ENCODE measurements at regions not wholly inside any gene's neighbourhood (a gene's known extent, or its start where the extent isn't known, plus 50 kb on each side); places are given as distances from the start of the nearest gene placed in this dataset.

DNA sequence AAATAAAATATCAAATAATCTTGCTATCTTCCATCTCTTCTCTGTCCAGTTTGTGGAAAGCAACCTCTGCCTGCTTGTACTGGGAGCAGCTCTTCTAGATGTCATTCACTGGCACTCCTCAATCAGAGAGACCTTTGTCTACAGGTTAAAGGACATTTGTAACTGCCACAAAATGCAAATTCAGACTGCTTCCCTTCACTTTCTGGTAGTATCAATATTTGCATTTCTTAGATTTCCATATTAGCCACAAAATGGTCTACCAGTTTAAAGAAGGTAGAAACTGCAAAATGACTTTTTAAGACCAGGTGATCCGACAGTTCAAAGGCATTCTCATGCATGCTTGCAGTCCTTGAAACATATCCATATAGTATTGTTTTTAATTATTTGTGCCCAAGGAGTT lies 51.7 kb upstream of the RCN1 start:
- no peak for DNase-seq (ENCODE audit: low read depth in 2 of 2)

DNA sequence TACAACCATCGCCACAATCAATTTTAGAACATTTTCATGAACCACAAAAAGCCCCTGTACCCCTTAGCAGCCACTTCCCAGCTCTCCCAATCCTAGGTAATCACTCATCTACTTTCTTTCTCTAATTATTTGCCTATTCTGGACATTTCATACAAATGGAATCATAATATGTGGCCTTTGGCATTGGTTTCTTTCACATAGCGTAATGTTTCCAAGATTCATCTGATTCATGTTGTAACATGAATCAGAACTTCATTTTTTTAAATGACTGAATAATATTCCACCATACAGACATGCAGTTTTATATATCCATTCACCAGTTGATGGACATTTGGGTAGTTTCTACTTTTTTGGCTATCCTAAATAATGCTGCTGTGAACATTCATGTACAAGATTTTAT lies 56.2 kb upstream of the RCN1 start:
- DNase-seq (ENCODE audit: low read depth in 2 of 2), result no peak

- DNase-seq (ENCODE audit: low read depth in 2 of 2), result no peak
Measured at GRCh38 chr11:32034149-32034548, 56.7 kb upstream of the RCN1 start.

GRCh38 chr11:32033491-32033890 lies 57.4 kb upstream of the RCN1 start:
- DNase-seq (ENCODE audit: low read depth in 2 of 2), result no peak

GRCh38 chr11:32033067-32033466 lies 57.8 kb upstream of the RCN1 start:
- DNase-seq (ENCODE audit: low read depth in 2 of 2), result no peak

- no peak for DNase-seq (ENCODE audit: low read depth in 2 of 2)
Measured at GRCh38 chr11:32032478-32032877, 58.4 kb upstream of the RCN1 start.

DNA sequence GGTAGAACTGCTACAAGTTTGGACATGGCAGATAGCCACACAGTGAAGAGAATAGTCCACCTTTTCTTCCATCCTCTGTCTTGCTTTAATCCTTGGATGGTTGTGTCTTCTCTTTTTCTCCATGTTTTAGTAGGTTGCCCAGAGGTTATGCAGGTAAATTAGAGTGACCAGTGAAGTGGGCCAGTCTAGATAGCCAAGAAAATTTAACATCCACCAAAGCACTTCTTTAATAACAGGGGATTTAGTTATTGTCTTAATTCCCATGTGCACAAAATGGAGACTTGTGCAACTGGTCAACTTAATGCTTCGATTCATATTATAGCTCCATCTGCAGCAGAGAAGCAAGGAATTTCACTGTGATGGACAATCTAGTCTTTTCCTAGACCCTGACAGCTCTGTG lies 58.8 kb upstream of the RCN1 start:
- DNase-seq (ENCODE audit: low read depth in 2 of 2), result no peak

DNA sequence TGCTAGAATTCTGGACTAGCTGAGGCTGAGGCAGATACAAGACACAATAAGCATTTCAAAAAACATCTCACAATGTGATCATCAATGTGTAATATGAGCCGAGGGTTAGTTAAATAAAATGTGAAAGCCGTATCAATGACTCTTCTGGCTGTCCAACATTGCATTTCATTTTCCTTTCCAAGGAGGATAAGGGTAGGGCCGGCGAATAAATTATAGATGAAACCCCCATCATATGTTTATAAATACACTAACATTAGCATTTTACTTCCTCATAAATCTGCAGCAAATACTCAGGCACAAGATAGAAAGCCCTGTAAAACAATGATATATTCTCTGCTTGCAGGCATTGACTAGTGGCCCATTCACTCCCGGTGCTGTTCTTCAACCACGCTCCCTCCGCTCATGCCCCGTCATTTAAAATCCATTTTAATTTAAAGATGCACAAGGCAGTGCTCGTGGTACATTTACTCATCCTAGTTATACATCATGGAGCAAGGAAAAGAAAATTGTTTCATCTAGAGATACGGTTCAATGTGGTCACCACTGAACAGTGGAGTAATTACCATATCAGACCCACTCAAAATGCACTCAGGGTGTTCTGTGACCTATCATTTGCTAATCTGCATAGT lies 59.9 kb upstream of the RCN1 start:
- DNase-seq (ENCODE audit: low read depth in 2 of 2), result no peak

- DNase-seq (ENCODE audit: low read depth in 2 of 2), result no peak
Measured at GRCh38 chr11:32029721-32030120, 61.2 kb upstream of the RCN1 start.

DNA sequence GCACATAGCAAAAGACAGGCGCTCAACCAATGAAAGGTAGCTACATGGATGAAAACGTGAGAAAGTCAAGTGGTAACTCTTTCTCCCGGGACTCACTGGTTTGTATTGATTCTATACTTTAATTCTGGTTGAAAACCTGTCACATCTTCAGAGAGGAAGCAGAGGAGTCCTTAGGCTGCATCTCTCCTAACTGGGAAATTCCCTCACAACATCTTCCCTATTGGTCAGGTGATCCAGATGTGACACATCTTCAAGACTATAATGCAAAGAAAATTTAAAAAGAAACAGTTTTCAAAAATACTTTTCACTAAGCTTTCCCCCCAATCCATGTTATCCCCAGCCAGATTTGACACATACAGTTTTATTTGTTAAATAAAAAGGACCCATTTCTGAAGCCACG lies 62.7 kb upstream of the RCN1 start:
- no peak for DNase-seq (ENCODE audit: low read depth in 2 of 2)

- no peak for DNase-seq (ENCODE audit: low read depth in 2 of 2)
Measured at GRCh38 chr11:32026766-32027165, 64.1 kb upstream of the RCN1 start.

DNA sequence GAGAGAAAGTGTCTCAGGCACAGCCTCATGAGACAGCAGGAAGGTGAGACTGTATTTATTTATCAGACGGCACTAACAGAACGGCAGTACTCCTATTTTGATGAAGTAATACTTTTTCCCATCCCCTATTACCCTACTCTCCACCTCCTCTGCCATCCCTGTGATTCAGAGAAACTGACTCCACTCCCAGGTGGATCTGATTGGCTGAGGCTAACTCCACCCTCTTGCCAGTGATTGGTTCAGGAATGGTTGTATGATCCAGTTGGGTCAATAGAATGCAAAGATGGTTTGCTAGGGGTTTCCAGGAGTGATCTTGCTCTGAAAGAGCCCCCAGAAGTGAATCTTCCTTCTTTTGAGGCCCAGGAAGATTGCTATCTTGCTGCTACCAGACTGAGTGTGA lies 65.9 kb upstream of the RCN1 start:
- no peak for DNase-seq (ENCODE audit: low read depth in 2 of 2)

- DNase-seq (ENCODE audit: low read depth in 2 of 2), result no peak
Measured at GRCh38 chr11:32023370-32024305, 67.2 kb upstream of the RCN1 start.

- no peak for DNase-seq (ENCODE audit: low read depth in 2 of 2)
Measured at GRCh38 chr11:32018672-32019071, 72.2 kb upstream of the RCN1 start.

DNA sequence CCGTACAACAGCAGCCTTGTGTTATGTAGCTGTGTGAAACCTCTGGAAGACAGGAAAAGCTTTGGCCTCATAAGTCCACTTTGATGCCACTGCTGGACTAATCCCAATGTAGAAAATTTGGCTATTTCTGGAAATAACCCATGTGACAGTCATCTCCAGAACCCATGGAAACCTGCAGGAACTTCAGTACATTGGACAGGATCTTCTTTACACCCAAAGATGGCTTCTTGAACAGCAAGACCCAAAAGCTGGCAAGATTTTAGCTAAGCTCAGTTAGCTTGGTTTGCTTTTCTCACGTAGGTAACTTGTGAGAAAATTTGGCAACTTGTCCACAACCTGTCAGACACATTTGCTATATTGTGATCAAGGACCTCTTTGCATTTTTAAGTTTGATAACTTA lies 74.8 kb upstream of the RCN1 start:
- no peak for DNase-seq (ENCODE audit: low read depth in 2 of 2)

- DNase-seq (ENCODE audit: low read depth in 2 of 2), result no peak
Measured at GRCh38 chr11:32015427-32015826, 75.4 kb upstream of the RCN1 start.

DNA sequence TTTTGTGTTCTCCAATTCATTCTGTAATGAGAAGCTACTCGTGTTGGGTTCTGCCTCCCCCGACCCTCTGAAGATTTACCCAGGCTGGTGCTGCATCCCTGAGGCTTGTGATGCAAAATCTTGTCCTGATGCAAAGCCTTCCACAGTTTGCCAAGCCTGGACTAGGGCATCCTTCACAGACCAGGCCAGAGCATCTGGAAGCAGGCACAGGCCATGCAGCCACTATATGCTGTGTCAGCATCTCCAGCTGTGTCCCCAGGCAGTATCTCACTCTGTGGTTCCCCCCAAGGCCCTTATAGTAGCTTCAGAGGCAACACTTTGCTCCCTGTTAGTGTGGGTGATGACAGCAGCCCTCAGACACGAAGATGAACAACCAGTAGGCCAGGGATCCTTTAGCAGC lies 77.3 kb upstream of the RCN1 start:
- DNase-seq (ENCODE audit: low read depth in 2 of 2), result no peak

- no peak for DNase-seq (ENCODE audit: low read depth in 2 of 2)
Measured at GRCh38 chr11:32012049-32012448, 78.8 kb upstream of the RCN1 start.

- no peak for DNase-seq (ENCODE audit: low read depth in 2 of 2)
Measured at GRCh38 chr11:32008880-32009551, 81.9 kb upstream of the RCN1 start.

- no peak for DNase-seq (ENCODE audit: low read depth in 2 of 2)
Measured at GRCh38 chr11:32006799-32007388, 84.0 kb upstream of the RCN1 start.

DNA sequence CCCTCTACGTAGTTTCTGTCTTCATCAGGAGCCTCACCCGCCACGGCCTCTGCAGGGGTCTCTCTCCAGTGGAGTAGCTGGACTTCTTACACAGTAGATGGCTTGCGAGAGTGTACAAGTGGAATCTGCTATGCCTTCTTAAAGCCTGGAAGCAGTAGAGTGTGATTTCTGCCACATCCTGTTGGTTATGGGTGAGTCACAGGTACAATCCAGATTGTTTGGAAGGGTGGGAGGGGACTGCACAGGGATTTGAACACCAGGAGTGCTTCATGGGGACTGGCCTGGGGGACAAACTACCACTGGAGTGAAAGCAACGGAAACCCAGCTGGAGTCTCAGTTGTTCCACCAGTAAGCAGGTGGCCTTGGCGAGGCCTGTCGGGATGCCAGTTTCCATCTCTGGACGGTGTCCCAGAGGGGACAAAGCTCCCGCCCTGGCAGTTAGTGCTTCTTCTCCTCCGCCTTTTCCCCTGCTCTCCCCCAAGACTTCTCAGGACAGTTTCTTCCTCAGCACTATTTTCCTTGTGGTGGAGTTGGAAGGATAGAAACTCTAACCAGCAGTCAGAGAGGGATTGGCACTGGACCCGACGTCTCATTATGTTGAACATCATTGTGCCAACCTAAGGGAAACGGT lies 85.0 kb upstream of the RCN1 start:
- DNase-seq (ENCODE audit: low read depth in 2 of 2), result no peak

DNA sequence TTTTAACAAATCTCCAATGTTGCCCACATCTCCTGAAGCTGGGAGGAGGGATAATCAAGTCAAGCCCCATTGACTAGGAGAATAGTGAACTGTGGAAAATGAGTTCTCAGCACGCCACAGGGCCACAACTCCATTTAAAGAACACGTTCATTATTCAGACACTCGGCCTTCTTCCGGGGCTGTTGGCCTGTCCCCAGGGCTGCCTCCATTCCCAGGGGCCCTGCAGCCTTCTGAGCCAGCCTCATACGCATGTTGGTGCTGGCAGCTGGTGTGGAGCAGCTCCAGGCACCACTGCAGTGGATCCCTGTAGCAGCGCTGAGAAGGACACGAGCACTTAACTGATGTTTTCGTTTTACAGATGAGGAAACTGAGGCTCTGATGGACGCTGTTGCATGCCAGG lies 87.5 kb upstream of the RCN1 start:
- no peak for DNase-seq (ENCODE audit: low read depth in 2 of 2)

Data from stimulated activated CD4-positive, alpha-beta T cell treated with anti-CD3 and anti-CD28 coated beads, Interleukin-1b, Interleukin-23, amount 100 ng/mL, for 4 hours (primary cell).